H1 (cell line): ENCODE measurements at regions not wholly inside any gene's neighbourhood (a gene's known extent, or its start where the extent isn't known, plus 50 kb on each side); places are given as distances from the start of the nearest gene placed in this dataset.

Experiments used
- CTCF ChIA-PET: fragments of 300-600 bp; sonication (Branson Sonifier 250); formaldehyde crosslinking; loops from one replicate; lab custom pipeline; 2021; ENCODE audit not compliant: partially characterized antibody; lab: Charles Lee
- POLR2A ChIA-PET: fragments of 300-600 bp; sonication (Branson Sonifier 250); formaldehyde crosslinking; loops from one replicate; lab custom pipeline; 2021; ENCODE audit warnings: inconsistent platforms; ENCODE audit not compliant: partially characterized antibody; lab: Charles Lee
- DNase-seq, 2 experiments: peaks; one replicate each; pipeline versions ENCODE4 v3.0.0 to v3.0.0-alpha.2; 2010 to 2022; ENCODE audit warnings: low spot score in 2 of 2, low read depth in 1 of 2, mixed read lengths in 1 of 2
- FAIRE-seq: peaks from 2 replicates; lab custom pipeline; 2011; peaks lifted over from hg19 to GRCh38; lab: Jason Lieb, UNC
- H2AFZ ChIP-seq: 2 replicates; pipeline ENCODE4 v1.8.1; 2012; ENCODE audit warnings: low read length, inconsistent platforms
- H2AK5ac ChIP-seq: 2 replicates; pipeline ENCODE4 v1.6.1; 2013; ENCODE audit warnings: low read depth, low read length
- H2BK120ac ChIP-seq: replicated peaks from 2 replicates; pipeline ENCODE3; 2013; ENCODE audit warnings: low read depth, low read length, inconsistent platforms
- H2BK12ac ChIP-seq: 2 replicates; pipeline ENCODE4 v1.6.1; 2013; ENCODE audit warnings: low read depth, low read length
- H2BK15ac ChIP-seq: 2 replicates; pipeline ENCODE4 v1.6.1; 2013; ENCODE audit warnings: low read length
- H2BK20ac ChIP-seq: 2 replicates; pipeline ENCODE4 v1.6.1; 2013; ENCODE audit warnings: low read length
- H2BK5ac ChIP-seq: 2 replicates; pipeline ENCODE4 v1.6.1; 2013; ENCODE audit warnings: low read depth, low read length
- H3K14ac ChIP-seq: 2 replicates; pipeline ENCODE4 v1.6.1; 2013; ENCODE audit warnings: inconsistent platforms; ENCODE audit not compliant: insufficient read length
- H3K18ac ChIP-seq: 2 replicates; pipeline ENCODE4 v1.6.1; 2013; ENCODE audit warnings: low read length; ENCODE audit errors: extremely low read depth
- H3K23ac ChIP-seq: 2 replicates; pipeline ENCODE4 v1.6.1; 2013; ENCODE audit warnings: inconsistent platforms; ENCODE audit not compliant: insufficient read length
- H3K23me2 ChIP-seq: 2 replicates; pipeline ENCODE4 v1.6.1; 2013; ENCODE audit warnings: low read depth, low read length
- H3K27ac ChIP-seq: 2 replicates; pipeline ENCODE4 v1.6.1; 2011; ENCODE audit warnings: low read depth, low read length, inconsistent platforms
- H3K27me3 ChIP-seq, 4 experiments: replicated peaks in 1 of 4; 1 replicate in 1 of 4; 2 replicates in 3 of 4; pipeline versions ENCODE4 v1.6.1 to v1.8.1; 2011 to 2013; ENCODE audit warnings: low read length in 3 of 4, mild to moderate bottlenecking in 3 of 4, inconsistent platforms in 2 of 4, mixed read lengths in 2 of 4, moderate library complexity in 1 of 4; ENCODE audit not compliant: control insufficient read depth in 3 of 4, insufficient read depth in 3 of 4; ENCODE audit errors: extremely low read depth in 1 of 4
- H3K36me3 ChIP-seq, 4 experiments: 2 replicates each; pipeline versions ENCODE4 v1.6.1 to v1.8.1; 2011 to 2013; ENCODE audit warnings: mild to moderate bottlenecking in 4 of 4, low read length in 3 of 4, moderate library complexity in 2 of 4, control low read depth in 1 of 4, inconsistent platforms in 1 of 4; ENCODE audit not compliant: insufficient read depth in 4 of 4, control insufficient read depth in 2 of 4
- H3K4ac ChIP-seq: replicated peaks from 2 replicates; pipeline ENCODE3; 2013; ENCODE audit warnings: low read length, low read depth, mixed read lengths, inconsistent platforms; ENCODE audit not compliant: insufficient read length
- H3K4me1 ChIP-seq, 4 experiments: replicated peaks in 1 of 4; 1 replicate in 1 of 4; 2 replicates in 3 of 4; pipeline versions ENCODE4 v1.6.1 to v1.8.1; 2011 to 2013; ENCODE audit warnings: low read length in 3 of 4, inconsistent platforms in 2 of 4, mixed read lengths in 1 of 4; ENCODE audit not compliant: insufficient read depth in 4 of 4, control insufficient read depth in 3 of 4
- H3K4me2 ChIP-seq, 2 experiments: 2 replicates each; pipeline versions ENCODE4 v1.6.1 to v1.8.1; 2011 to 2013; ENCODE audit warnings: low read depth in 2 of 2, low read length in 2 of 2, control low read depth in 1 of 2, inconsistent platforms in 1 of 2, mild to moderate bottlenecking in 1 of 2; ENCODE audit not compliant: insufficient read depth in 1 of 2
- H3K4me3 ChIP-seq, 4 experiments: fragments of 200-600, 300-600 bp in 1 of 4; sonication (generic), shearing (Covaris generic), sonication (Bioruptor Twin) in 1 of 4; 2 replicates each; pipeline versions ENCODE4 v1.5.1 to v1.8.1; 2011 to 2016; ENCODE audit warnings: low read length in 4 of 4, low read depth in 3 of 4, control low read depth in 2 of 4, inconsistent platforms in 2 of 4, mild to moderate bottlenecking in 2 of 4, mixed read lengths in 1 of 4, moderate library complexity in 1 of 4; ENCODE audit not compliant: insufficient read depth in 2 of 4; ENCODE audit errors: extremely low read depth in 1 of 4
- H3K56ac ChIP-seq: replicated peaks from 2 replicates; pipeline ENCODE3; 2013; ENCODE audit warnings: low read depth, mild to moderate bottlenecking, mixed read lengths, low read length, inconsistent platforms; ENCODE audit not compliant: insufficient read length
- H3K79me1 ChIP-seq: 2 replicates; pipeline ENCODE4 v1.6.1; 2013; ENCODE audit warnings: low read depth, low read length, control low read depth
- H3K79me2 ChIP-seq, 2 experiments: 2 replicates each; pipeline versions ENCODE4 v1.6.1 to v1.8.1; 2012 to 2013; ENCODE audit warnings: low read length in 2 of 2, mild to moderate bottlenecking in 2 of 2, inconsistent platforms in 1 of 2; ENCODE audit not compliant: insufficient read depth in 2 of 2, control insufficient read depth in 1 of 2
- H3K9ac ChIP-seq, 4 experiments: replicated peaks in 1 of 4; 1 replicate in 1 of 4; 2 replicates in 3 of 4; pipeline versions ENCODE4 v1.6.1 to v1.8.1; 2011 to 2013; ENCODE audit warnings: low read depth in 3 of 4, low read length in 3 of 4, control low read depth in 2 of 4, mild to moderate bottlenecking in 2 of 4, moderate library complexity in 2 of 4, inconsistent platforms in 1 of 4; ENCODE audit errors: extremely low read depth in 1 of 4
- H3K9me3 ChIP-seq, 2 experiments: 2 replicates each; pipeline versions ENCODE4 v1.6.1 to v1.8.1; 2012 to 2013; ENCODE audit warnings: mild to moderate bottlenecking in 2 of 2, moderate library complexity in 2 of 2, control low read depth in 1 of 2, inconsistent platforms in 1 of 2, low read depth in 1 of 2, low read length in 1 of 2, mixed read lengths in 1 of 2; ENCODE audit not compliant: insufficient read depth in 2 of 2
- H4K20me1 ChIP-seq, 2 experiments: replicated peaks in 1 of 2; 2 replicates each; pipeline versions ENCODE3 to v1.8.1; 2011 to 2013; ENCODE audit warnings: inconsistent platforms in 2 of 2, low read length in 2 of 2, mild to moderate bottlenecking in 1 of 2; ENCODE audit not compliant: insufficient read depth in 2 of 2, control insufficient read depth in 1 of 2
- H4K5ac ChIP-seq: 2 replicates; pipeline ENCODE4 v1.6.1; 2013; ENCODE audit warnings: low read length, low read depth, mixed read lengths, inconsistent platforms; ENCODE audit not compliant: insufficient read length
- H4K8ac ChIP-seq: 2 replicates; pipeline ENCODE4 v1.8.0; 2013; ENCODE audit warnings: mild to moderate bottlenecking, moderate library complexity, low read length, inconsistent platforms; ENCODE audit not compliant: insufficient read depth; ENCODE audit errors: extremely low read depth
- H4K91ac ChIP-seq: replicated peaks from 2 replicates; pipeline ENCODE3; 2013; ENCODE audit warnings: low read length, mixed read lengths, inconsistent platforms; ENCODE audit not compliant: insufficient read length
- CBX5 ChIP-seq: fragments of 300-800, 300-1000 bp; sonication (generic); IDR thresholded peaks from 2 replicates; pipeline ENCODE4 v1.7.1; 2016; ENCODE audit warnings: antibody characterized with exemption, low read length, low read depth
- CBX8 ChIP-seq: fragments of 300-800, 300-1000 bp; sonication (generic); IDR thresholded peaks from 2 replicates; pipeline ENCODE4 v1.7.1; 2016; ENCODE audit warnings: low read depth, low read length, borderline replicate concordance
- CHD1 ChIP-seq: IDR thresholded peaks from 2 replicates; pipeline ENCODE4 v1.6.1; 2012; ENCODE audit warnings: low read depth, low read length, improper control_type of control experiment
- EP300 ChIP-seq, 2 experiments: IDR thresholded peaks; 1 replicate in 1 of 2; 2 replicates in 1 of 2; pipeline ENCODE4 v1.6.1; 2011 to 2012; ENCODE audit warnings: low read depth in 2 of 2, low read length in 2 of 2, mild to moderate bottlenecking in 2 of 2, borderline replicate concordance in 1 of 2, inconsistent platforms in 1 of 2, moderate library complexity in 1 of 2
- HDAC6 ChIP-seq: IDR thresholded peaks from one replicate; pipeline ENCODE4 v1.7.1; 2012; ENCODE audit warnings: low read depth, mild to moderate bottlenecking, inconsistent platforms, low read length, moderate library complexity
- SIRT6 ChIP-seq: IDR thresholded peaks from one replicate; pipeline ENCODE4 v1.7.1; 2012; ENCODE audit warnings: low read length, inconsistent platforms
- TCF12 ChIP-seq: IDR thresholded peaks from 2 replicates; pipeline ENCODE4 v1.6.1; 2011; ENCODE audit warnings: low read depth, mild to moderate bottlenecking, low read length
- WGBS, 2 experiments: shearing (Covaris generic) in 1 of 2; methylation state at CpG; one replicate each; pipeline versions ENCODE4 v1.1.6 to v1.1.7; 2013 to 2015; ENCODE audit warnings: low lambda C conversion rate in 2 of 2, mixed read lengths in 2 of 2, inconsistent platforms in 1 of 2, low coverage in 1 of 2, missing lambda C conversion rate in 1 of 2; ENCODE audit not compliant: insufficient replicate concordance in 2 of 2, insufficient coverage in 1 of 2, insufficient read length in 1 of 2; ENCODE audit errors: extremely low coverage in 1 of 2, missing lambda C conversion rate in 1 of 2; 5-methylcytosine and 5-hydroxymethylcytosine counted together
- TF ChIP-seq, protein P1 (sequence below), 3 experiments: IDR thresholded peaks; 1 replicate in 2 of 3; 2 replicates in 1 of 3; pipeline versions ENCODE4 v1.5.1 to v1.6.1; 2011; ENCODE audit warnings: low read length in 3 of 3, mild to moderate bottlenecking in 3 of 3, inconsistent platforms in 2 of 3, low read depth in 1 of 3, moderate library complexity in 1 of 3; ENCODE audit not compliant: insufficient read depth in 1 of 3; ENCODE audit errors: control extremely low read depth in 1 of 3
- TF ChIP-seq, protein P2 (sequence below): IDR thresholded peaks from 2 replicates; pipeline ENCODE4 v1.6.1; 2011; ENCODE audit warnings: low read length, improper control_type of control experiment

DNA sequence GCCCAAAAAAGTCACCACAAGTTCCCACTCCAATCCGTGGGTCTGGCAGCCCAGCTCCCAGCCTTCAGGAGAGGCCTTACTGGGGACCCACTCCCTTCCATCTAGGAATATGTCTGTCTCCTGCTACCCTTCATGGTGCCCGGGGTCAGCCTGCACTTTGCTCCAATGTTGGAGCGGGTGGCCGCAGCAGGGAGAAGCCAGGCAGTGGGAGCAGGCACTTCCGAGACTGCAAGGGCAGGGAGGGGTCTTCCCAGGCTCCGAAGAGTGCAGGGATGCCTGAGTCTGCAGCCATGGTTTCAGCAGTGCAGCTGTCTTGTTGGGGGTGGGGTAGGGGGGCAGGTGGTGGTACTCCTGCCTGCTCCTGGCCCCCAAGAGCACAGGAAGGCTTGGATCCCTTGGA, 1616.2 kb downstream of the SLITRK5 start:
- Histone ChIP-seq H3K4me3 (no peak overlapping the region), H2BK20ac (no peak overlapping the region), H3K23ac (no peak overlapping the region), H2BK12ac (no peak overlapping the region), H3K27ac (no peak overlapping the region), H3K14ac (no peak overlapping the region), H2BK5ac (no peak overlapping the region), H4K8ac (no peak overlapping the region), H2AFZ (no peak overlapping the region), H3K18ac (no peak overlapping the region), H3K56ac (no peak overlapping the region), H2BK120ac (no peak overlapping the region), H4K20me1 (no peaks in the 10 kb centered on the region), H3K27me3 (no peaks in the 10 kb centered on the region), H3K9ac (no peak overlapping the region), H3K79me1 (no peaks in the 10 kb centered on the region), H3K36me3 (no peaks in the 10 kb centered on the region), H3K9me3 (peaks cover 10 to 11% of the 10 kb centered on the region in 2 experiments; a peak in 2 of 4 replicates), H3K79me2 (no peaks in the 10 kb centered on the region), H2AK5ac (no peak overlapping the region), H3K4me2 (no peak overlapping the region), H4K91ac (no peak overlapping the region), H3K4ac (no peak overlapping the region), H2BK15ac (no peak overlapping the region), H3K23me2 (peaks cover 2% of the 10 kb centered on the region; the same call in 1 of the 2 replicates), H4K5ac (no peak overlapping the region), H3K4me1 (no peaks in the 10 kb centered on the region)
- 69% methylated on average over 6 of the region's 6 CpGs; no CpG with 5 or more reads in 1 of the 2 experiments for WGBS, 2 experiments
- CTCF ChIA-PET: no interaction called here
- POLR2A ChIA-PET: no interaction called here
- TF ChIP-seq CHD1 (no peak), HDAC6 (no peak), TCF12 (no peak), SIRT6 (no peak), CBX8 (no peak), CBX5 (no peak), EP300 (IDR thresholded peaks at IDR 0.05; ENCODE audit: borderline replicate concordance in 1 of 2, low read depth in 2 of 2, low read length in 2 of 2) (no peak)
- TF ChIP-seq, protein P1, sequence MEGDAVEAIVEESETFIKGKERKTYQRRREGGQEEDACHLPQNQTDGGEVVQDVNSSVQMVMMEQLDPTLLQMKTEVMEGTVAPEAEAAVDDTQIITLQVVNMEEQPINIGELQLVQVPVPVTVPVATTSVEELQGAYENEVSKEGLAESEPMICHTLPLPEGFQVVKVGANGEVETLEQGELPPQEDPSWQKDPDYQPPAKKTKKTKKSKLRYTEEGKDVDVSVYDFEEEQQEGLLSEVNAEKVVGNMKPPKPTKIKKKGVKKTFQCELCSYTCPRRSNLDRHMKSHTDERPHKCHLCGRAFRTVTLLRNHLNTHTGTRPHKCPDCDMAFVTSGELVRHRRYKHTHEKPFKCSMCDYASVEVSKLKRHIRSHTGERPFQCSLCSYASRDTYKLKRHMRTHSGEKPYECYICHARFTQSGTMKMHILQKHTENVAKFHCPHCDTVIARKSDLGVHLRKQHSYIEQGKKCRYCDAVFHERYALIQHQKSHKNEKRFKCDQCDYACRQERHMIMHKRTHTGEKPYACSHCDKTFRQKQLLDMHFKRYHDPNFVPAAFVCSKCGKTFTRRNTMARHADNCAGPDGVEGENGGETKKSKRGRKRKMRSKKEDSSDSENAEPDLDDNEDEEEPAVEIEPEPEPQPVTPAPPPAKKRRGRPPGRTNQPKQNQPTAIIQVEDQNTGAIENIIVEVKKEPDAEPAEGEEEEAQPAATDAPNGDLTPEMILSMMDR (IDR thresholded peaks at IDR 0.05; ENCODE audit: control extremely low read depth in 1 of 3, insufficient read depth in 1 of 3, low read depth in 1 of 3, low read length in 3 of 3): no peak
- TF ChIP-seq, protein P2, sequence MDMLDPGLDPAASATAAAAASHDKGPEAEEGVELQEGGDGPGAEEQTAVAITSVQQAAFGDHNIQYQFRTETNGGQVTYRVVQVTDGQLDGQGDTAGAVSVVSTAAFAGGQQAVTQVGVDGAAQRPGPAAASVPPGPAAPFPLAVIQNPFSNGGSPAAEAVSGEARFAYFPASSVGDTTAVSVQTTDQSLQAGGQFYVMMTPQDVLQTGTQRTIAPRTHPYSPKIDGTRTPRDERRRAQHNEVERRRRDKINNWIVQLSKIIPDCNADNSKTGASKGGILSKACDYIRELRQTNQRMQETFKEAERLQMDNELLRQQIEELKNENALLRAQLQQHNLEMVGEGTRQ: no peak
- FAIRE-seq (no peak), DNase-seq (no peak)
